AG04450 (cell line): ENCODE measurements at regions not wholly inside any gene's neighbourhood (a gene's known extent, or its start where the extent isn't known, plus 50 kb on each side); places are given as distances from the start of the nearest gene placed in this dataset.
"Not testable (repeated sequence)": the region's sequence is repeated elsewhere in the genome, so short reads cannot be mapped to it uniquely, and the experiment has no call there.

Experiments used
- CTCF ChIA-PET: fragments of 300-600, 350-600 bp; formaldehyde crosslinking; extraction: SDS; loops from one replicate; lab custom pipeline; 2022; ENCODE audit warnings: antibody characterized with exemption, inconsistent platforms; lab: Charles Lee
- POLR2A ChIA-PET: fragments of 350-600 bp; formaldehyde crosslinking; extraction: SDS; loops from one replicate; lab custom pipeline; 2021; ENCODE audit warnings: antibody characterized with exemption, inconsistent platforms; lab: Yijun Ruan, JAX
- DNase-seq: peaks from one replicate; pipeline ENCODE4 v3.0.0-alpha.2; 2011; ENCODE audit warnings: low read depth, low spot score
- H3K27ac ChIP-seq: one replicate; pipeline ENCODE4 v1.5.1; 2012; ENCODE audit warnings: low read depth, low read length, control low read depth
- H3K27me3 ChIP-seq: one replicate; pipeline ENCODE4 v1.6.0; 2012; ENCODE audit warnings: low read length; ENCODE audit not compliant: control insufficient read depth, insufficient read depth
- H3K4me3 ChIP-seq: 2 replicates; pipeline ENCODE4 v1.5.1; 2011; ENCODE audit warnings: mild to moderate bottlenecking, low read depth, low read length, control low read depth
- H3K9me3 ChIP-seq: 2 replicates; pipeline ENCODE4 v1.5.1; 2012; ENCODE audit warnings: low read length; ENCODE audit not compliant: control insufficient read depth, insufficient read depth
- TF ChIP-seq, protein P1 (sequence below): IDR thresholded peaks from 2 replicates; pipeline ENCODE4 v1.5.1; 2011; ENCODE audit warnings: low read depth, low read length, control low read depth, inconsistent platforms

GRCh38 chr6:11374036-11375010 lies 141.9 kb upstream of the NEDD9 start:
- TF ChIP-seq, protein P1, sequence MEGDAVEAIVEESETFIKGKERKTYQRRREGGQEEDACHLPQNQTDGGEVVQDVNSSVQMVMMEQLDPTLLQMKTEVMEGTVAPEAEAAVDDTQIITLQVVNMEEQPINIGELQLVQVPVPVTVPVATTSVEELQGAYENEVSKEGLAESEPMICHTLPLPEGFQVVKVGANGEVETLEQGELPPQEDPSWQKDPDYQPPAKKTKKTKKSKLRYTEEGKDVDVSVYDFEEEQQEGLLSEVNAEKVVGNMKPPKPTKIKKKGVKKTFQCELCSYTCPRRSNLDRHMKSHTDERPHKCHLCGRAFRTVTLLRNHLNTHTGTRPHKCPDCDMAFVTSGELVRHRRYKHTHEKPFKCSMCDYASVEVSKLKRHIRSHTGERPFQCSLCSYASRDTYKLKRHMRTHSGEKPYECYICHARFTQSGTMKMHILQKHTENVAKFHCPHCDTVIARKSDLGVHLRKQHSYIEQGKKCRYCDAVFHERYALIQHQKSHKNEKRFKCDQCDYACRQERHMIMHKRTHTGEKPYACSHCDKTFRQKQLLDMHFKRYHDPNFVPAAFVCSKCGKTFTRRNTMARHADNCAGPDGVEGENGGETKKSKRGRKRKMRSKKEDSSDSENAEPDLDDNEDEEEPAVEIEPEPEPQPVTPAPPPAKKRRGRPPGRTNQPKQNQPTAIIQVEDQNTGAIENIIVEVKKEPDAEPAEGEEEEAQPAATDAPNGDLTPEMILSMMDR, result no peak
- ChIA-PET POLR2A (no interaction called here), CTCF (no interaction called here)
- Histone ChIP-seq H3K4me3 (no peak overlapping the region), H3K9me3 (no peaks in the 10 kb centered on the region; the same call in 1 of the 2 replicates), H3K27me3 (no peaks in the 10 kb centered on the region), H3K27ac (no peak overlapping the region)
- no peak for DNase-seq

GRCh38 chr6:11373208-11373607 lies 140.7 kb upstream of the NEDD9 start:
- POLR2A ChIA-PET, result no interaction called here
- no peak overlapping the region for H3K4me3 ChIP-seq
- H3K27ac ChIP-seq, result no peak overlapping the region
- CTCF ChIA-PET, result no interaction called here
- H3K27me3 ChIP-seq, result no peaks in the 10 kb centered on the region
- DNase-seq, result no peak
- TF ChIP-seq, protein P1, result no peak
- H3K9me3 ChIP-seq, result no peaks in the 10 kb centered on the region

DNA sequence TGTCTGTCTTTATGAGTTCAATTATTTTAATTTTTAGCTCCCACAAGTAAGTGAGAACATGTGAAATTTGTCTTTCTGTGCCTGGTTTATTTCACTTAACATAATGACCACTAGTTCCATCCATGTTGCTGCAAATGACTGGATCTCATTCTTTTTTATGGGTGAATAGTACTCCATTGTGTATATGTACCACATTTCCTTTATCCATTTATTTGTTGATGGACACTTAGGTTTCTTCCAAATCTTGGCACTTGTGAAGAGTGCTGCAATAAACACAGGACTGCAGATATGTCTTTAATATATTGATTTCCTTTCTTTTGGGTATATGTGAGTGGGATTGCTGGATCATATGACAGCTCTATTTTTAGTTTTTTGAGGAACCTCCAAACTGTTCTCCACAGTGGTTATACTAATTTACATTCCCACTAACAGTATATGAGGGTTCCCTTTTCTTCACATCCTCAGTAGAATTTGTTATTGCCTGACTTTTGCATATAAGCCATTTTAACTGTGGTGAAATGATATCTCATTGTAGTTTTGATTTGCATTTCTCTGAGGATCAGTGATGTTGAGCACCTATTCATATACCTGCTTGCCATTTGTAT lies 139.8 kb upstream of the NEDD9 start:
- POLR2A ChIA-PET, result not testable (repeated sequence)

GRCh38 chr6:11370191-11371018 lies 137.9 kb upstream of the NEDD9 start:
- DNase-seq, result no peak
- Histone ChIP-seq H3K27ac (no peak overlapping the region), H3K27me3 (no peaks in the 10 kb centered on the region), H3K9me3 (no peaks in the 10 kb centered on the region), H3K4me3 (no peak overlapping the region)
- ChIA-PET CTCF (interaction anchor here (1.2 kb wide), 1 partner anchor 129 kb away, joined by 3 read pairs; no protein-coding TSS in a partner anchor), POLR2A (no interaction called here)
- TF ChIP-seq, protein P1, result no peak

More for the DNA sequence above, 139.8 kb upstream of the NEDD9 start:
- DNase-seq, H3K27me3 ChIP-seq, H3K27ac ChIP-seq, CTCF ChIA-PET, H3K9me3 ChIP-seq, H3K4me3 ChIP-seq: not testable (repeated sequence)

- DNase-seq, result no peak
- Histone ChIP-seq H3K9me3 (no peaks in the 10 kb centered on the region), H3K27me3 (no peaks in the 10 kb centered on the region), H3K27ac (no peak overlapping the region), H3K4me3 (no peak overlapping the region)
- ChIA-PET POLR2A (no interaction called here), CTCF (no interaction called here)
- TF ChIP-seq, protein P1, result no peak
Observed at GRCh38 chr6:11368760-11369159, 136.3 kb upstream of the NEDD9 start.
